Upper lobe of right lung (tissue), 1 donor: ENCODE measurements at regions not wholly inside any gene's neighbourhood (a gene's known extent, or its start where the extent isn't known, plus 50 kb on each side); places are given as distances from the start of the nearest gene placed in this dataset.

Experiments
- ATAC-seq: fragments of 200-7000 bp; cut with Tn5 transposase; one replicate; pipeline ENCODE4 v1.9.1; 2020; ENCODE audit warnings: mild to moderate bottlenecking, moderate library complexity
- DNase-seq: peaks from one replicate; pipeline ENCODE4 v3.0.0-alpha.2; 2020
- H3K27ac ChIP-seq: fragments of 200-600 bp; one replicate; pipeline ENCODE4 v1.8.0; 2022
- H3K27me3 ChIP-seq: fragments of 200-600 bp; one replicate; pipeline ENCODE4 v1.8.0; 2022; ENCODE audit warnings: mild to moderate bottlenecking
- H3K36me3 ChIP-seq: fragments of 200-600 bp; one replicate; pipeline ENCODE4 v1.8.0; 2022
- H3K4me1 ChIP-seq: fragments of 200-600 bp; one replicate; pipeline ENCODE4 v1.8.0; 2022
- H3K4me3 ChIP-seq: fragments of 200-600 bp; one replicate; pipeline ENCODE4 v1.8.0; 2022; ENCODE audit warnings: mild to moderate bottlenecking
- H3K9me3 ChIP-seq: fragments of 200-600 bp; one replicate; pipeline ENCODE4 v1.8.0; 2022
- intact Hi-C: fragments of 100-400 bp; cut with DNase I; formaldehyde crosslinking; loops from one replicate; pipeline ENCODE4 v1.11.0; 2022
- TF ChIP-seq, protein P1 (sequence below): fragments of 200-600 bp; IDR thresholded peaks from one replicate; pipeline ENCODE4 v1.8.0; 2022; ENCODE audit warnings: antibody characterized with exemption
- donor health status: DM: no; HTN: yes; CAD: no; lungs with severe emphysema.

DNA sequence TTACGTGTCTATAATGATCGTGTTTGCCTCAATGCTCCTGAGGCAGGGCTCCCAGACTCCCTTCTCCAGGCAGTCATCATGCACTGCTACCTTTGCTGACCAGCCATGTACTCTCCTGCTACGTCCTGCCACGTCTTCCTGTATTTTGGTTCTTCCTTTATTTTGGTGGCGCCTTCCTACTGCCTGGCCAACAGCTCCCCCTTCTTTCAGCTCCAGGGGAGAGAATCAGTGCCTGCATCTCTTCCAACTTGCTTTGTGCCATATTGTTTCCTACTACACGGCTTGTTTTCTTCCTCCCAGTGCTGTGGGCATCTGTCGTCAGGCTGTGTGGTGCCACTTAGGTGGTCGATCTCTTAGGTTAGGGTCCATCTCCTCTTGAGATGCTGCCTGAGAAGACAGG, 96.2 kb downstream of the FGF9 start:
- ATAC-seq (no peak), DNase-seq (no peak)
- Histone ChIP-seq H3K4me3 (no peak overlapping the region), H3K27me3 (no peaks in the 10 kb centered on the region), H3K4me1 (no peaks in the 10 kb centered on the region), H3K27ac (no peak overlapping the region), H3K9me3 (no peaks in the 10 kb centered on the region), H3K36me3 (no peaks in the 10 kb centered on the region)
- intact Hi-C loops = no loop called here
- TF ChIP-seq, protein P1, sequence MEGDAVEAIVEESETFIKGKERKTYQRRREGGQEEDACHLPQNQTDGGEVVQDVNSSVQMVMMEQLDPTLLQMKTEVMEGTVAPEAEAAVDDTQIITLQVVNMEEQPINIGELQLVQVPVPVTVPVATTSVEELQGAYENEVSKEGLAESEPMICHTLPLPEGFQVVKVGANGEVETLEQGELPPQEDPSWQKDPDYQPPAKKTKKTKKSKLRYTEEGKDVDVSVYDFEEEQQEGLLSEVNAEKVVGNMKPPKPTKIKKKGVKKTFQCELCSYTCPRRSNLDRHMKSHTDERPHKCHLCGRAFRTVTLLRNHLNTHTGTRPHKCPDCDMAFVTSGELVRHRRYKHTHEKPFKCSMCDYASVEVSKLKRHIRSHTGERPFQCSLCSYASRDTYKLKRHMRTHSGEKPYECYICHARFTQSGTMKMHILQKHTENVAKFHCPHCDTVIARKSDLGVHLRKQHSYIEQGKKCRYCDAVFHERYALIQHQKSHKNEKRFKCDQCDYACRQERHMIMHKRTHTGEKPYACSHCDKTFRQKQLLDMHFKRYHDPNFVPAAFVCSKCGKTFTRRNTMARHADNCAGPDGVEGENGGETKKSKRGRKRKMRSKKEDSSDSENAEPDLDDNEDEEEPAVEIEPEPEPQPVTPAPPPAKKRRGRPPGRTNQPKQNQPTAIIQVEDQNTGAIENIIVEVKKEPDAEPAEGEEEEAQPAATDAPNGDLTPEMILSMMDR = no peak

DNA sequence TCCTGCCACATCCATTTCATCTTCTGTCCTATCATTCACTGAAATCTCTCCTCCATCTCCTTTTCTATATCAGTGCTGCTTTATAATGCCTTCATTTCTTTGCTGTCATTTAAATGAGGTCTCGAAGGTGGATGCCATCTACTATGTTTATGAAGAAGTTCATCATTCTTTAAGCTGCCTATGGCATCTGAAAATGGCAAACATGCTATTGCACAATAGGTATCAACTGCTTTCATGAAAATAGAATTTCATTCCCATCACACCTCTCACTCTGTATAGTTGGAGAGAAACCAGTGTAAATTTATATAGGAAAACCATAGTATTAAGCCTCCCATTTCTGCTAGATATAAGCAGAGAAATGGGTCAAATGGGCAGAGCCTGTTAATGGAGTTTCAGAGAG, 100.2 kb downstream of the FGF9 start:
- no peak for DNase-seq
- no peak for ATAC-seq
- no peak overlapping the region for H3K4me3 ChIP-seq
- no peaks in the 10 kb centered on the region for H3K4me1 ChIP-seq
- intact Hi-C loops = no loop called here
- no peaks in the 10 kb centered on the region for H3K9me3 ChIP-seq
- no peak overlapping the region for H3K27ac ChIP-seq
- H3K27me3 ChIP-seq = no peaks in the 10 kb centered on the region
- TF ChIP-seq, protein P1 = no peak
- H3K36me3 ChIP-seq = no peaks in the 10 kb centered on the region

DNA sequence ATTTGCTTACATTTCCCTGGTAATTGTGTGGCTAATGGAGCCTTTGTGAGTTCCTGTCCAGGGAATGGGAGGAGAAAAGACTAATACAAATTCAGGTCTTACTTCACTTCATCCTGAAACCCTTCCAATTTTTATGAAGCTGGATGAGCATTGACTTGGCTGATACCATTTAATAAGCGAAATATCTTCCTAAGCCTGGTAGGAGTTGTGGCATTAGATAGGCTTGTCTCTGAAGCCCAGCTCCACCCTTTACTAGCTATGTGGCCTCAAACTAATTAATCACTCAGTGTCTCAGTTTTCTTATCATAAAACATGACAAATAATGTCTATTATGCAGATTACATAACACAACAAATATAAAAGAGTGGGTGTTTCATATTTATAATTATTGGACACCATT, 106.3 kb downstream of the FGF9 start:
- H3K27ac ChIP-seq = no peak overlapping the region
- H3K9me3 ChIP-seq = no peaks in the 10 kb centered on the region
- no peaks in the 10 kb centered on the region for H3K4me1 ChIP-seq
- ATAC-seq (no peak), DNase-seq (no peak)
- no peaks in the 10 kb centered on the region for H3K36me3 ChIP-seq
- intact Hi-C loops = no loop called here
- TF ChIP-seq, protein P1 = no peak
- H3K4me3 ChIP-seq = no peak overlapping the region
- no peaks in the 10 kb centered on the region for H3K27me3 ChIP-seq

DNA sequence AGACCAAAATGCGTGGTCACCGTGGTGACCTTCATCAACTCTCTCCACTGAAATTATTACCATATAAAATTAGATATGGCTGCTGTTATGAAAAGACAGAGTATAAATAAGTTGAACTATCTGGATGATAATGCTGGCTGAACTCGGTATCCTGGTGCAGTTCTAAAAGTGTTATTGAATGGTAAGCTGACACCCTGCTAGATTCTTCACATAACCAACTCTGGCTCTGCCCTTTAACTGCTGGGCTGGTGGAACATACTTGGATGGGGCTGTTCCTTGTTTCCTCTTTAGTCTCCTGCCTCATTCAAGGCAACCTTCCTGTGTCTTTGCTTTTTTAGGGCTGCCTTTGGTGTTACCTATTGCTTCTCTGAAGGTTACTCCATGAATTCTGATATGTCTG, 106.9 kb downstream of the FGF9 start:
- H3K27ac ChIP-seq = no peak overlapping the region
- no peak overlapping the region for H3K4me3 ChIP-seq
- H3K9me3 ChIP-seq = no peaks in the 10 kb centered on the region
- H3K4me1 ChIP-seq = no peaks in the 10 kb centered on the region
- no peak for ATAC-seq
- no peak for DNase-seq
- intact Hi-C loops = no loop called here
- no peaks in the 10 kb centered on the region for H3K36me3 ChIP-seq
- TF ChIP-seq, protein P1 = no peak
- no peaks in the 10 kb centered on the region for H3K27me3 ChIP-seq

DNA sequence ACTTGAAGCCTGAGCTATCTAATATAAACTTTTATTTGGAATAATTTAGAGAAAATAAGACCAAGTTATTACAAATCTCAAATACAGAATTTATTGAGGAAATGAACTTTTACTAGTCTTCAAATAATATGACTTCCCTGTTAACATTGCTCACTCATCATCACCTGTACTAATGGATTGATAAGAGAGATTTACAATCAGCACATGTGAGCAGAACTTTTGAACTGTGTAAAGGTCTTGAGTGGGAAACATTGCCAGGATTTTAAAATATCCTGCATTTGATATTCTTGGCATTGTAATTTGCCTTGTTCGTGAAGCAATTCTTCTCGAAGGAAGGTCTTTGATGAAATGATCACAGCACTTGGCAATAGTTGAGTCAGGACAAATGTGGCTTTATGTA, 111.9 kb downstream of the FGF9 start:
- Histone ChIP-seq H3K4me3 (no peak overlapping the region), H3K36me3 (no peaks in the 10 kb centered on the region), H3K27me3 (no peaks in the 10 kb centered on the region), H3K27ac (no peak overlapping the region), H3K4me1 (no peaks in the 10 kb centered on the region), H3K9me3 (no peaks in the 10 kb centered on the region)
- no peak for ATAC-seq
- intact Hi-C loops = no loop called here
- TF ChIP-seq, protein P1 = no peak
- DNase-seq = no peak

DNA sequence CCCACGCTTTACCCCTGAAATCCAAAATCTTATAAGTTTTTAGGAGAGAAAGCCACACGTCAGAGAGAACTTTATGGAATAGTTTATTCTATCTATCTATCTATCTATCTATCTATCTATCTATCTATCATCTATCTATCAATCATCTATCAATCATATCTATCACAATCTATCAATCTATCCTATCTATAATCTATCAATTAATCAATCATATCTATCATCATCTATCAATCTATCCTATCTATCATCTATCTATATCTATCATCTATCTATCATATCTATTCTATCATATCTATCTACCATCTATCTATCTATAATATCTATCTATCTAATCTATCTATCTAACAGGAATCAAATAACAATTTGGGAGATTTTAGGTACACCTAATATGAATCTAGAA, 115.1 kb downstream of the FGF9 start:
- Histone ChIP-seq H3K36me3 (no peaks in the 10 kb centered on the region), H3K27me3 (no peaks in the 10 kb centered on the region), H3K9me3 (no peaks in the 10 kb centered on the region), H3K27ac (no peak overlapping the region), H3K4me3 (no peak overlapping the region), H3K4me1 (no peaks in the 10 kb centered on the region)
- DNase-seq (no peak), ATAC-seq (no peak)
- intact Hi-C loops = no loop called here
- TF ChIP-seq, protein P1 = no peak
